ENCODE measurements at regions not wholly inside any gene's neighbourhood (a gene's known extent, or its start where the extent isn't known, plus 50 kb on each side); places are given as distances from the start of the nearest gene placed in this dataset.
"Not testable (repeated sequence)": the region's sequence is repeated elsewhere in the genome, so short reads cannot be mapped to it uniquely, and the experiment has no call there.

- DNase-seq (ENCODE audit: low spot score), result no peak
- H3K27me3 ChIP-seq, result no peaks in the 10 kb centered on the region
- H3K4me1 ChIP-seq, result no peaks in the 10 kb centered on the region
- no peak for TF ChIP-seq CTCF (IDR thresholded peaks at IDR 0.05)
- H3K36me3 ChIP-seq, result no peaks in the 10 kb centered on the region
- no peaks in the 10 kb centered on the region for H3K9me3 ChIP-seq
- H3K27ac ChIP-seq, result no peak overlapping the region
- H3K4me3 ChIP-seq, result no peak overlapping the region
Observed at GRCh38 chr13:105679838-105680237, 855.6 kb downstream of the EFNB2 start.

DNA sequence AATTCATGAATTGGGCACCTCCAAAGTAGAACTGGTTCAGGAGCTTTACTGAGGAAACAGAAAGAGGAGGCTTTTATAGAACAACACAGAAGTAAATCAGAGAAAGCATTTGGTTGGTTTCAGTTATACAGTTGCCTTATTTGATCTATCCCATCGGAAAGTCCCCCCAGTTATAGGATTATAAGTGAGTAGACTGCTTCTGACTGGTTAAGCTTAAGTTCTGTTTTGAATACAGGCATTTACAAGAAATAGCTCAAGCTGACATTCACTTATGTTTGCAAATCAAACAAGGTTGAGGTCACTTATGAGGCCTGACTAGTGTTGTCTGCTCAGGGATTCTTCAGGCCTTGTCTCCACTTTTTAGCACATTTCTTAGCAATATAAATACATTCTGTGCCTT is 857.4 kb downstream of the EFNB2 start:
- no peak for TF ChIP-seq CTCF (IDR thresholded peaks at IDR 0.05)
- H3K9me3 ChIP-seq, result no peaks in the 10 kb centered on the region
- no peaks in the 10 kb centered on the region for H3K36me3 ChIP-seq
- no peaks in the 10 kb centered on the region for H3K27me3 ChIP-seq
- DNase-seq (ENCODE audit: low spot score), result no peak
- no peak overlapping the region for H3K27ac ChIP-seq
- H3K4me1 ChIP-seq, result no peaks in the 10 kb centered on the region
- no peak overlapping the region for H3K4me3 ChIP-seq

DNA sequence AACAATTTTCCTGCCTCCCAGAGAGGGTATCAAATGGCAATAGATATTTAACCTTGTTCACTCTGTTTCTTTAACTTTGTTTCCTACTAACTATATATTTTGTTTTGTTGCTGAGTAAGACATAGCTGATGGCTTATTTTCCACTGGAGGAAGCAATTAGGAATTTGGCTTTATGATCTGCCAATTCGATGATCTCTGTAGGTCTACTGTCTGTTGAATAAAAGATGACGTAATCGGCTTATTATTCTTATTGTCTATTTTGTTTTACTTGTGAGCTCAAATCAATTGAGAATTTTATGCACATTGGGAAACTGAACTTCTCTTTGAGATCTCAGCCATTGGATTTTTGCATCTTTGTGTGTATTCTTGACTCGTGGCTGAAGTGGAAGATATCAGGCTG is 862.6 kb downstream of the EFNB2 start:
- Histone ChIP-seq H3K9me3 (no peaks in the 10 kb centered on the region), H3K4me3 (no peak overlapping the region), H3K27ac (no peak overlapping the region), H3K36me3 (no peaks in the 10 kb centered on the region), H3K4me1 (no peaks in the 10 kb centered on the region), H3K27me3 (no peaks in the 10 kb centered on the region)
- DNase-seq (ENCODE audit: low spot score), result no peak
- no peak for TF ChIP-seq CTCF (IDR thresholded peaks at IDR 0.05)

DNA sequence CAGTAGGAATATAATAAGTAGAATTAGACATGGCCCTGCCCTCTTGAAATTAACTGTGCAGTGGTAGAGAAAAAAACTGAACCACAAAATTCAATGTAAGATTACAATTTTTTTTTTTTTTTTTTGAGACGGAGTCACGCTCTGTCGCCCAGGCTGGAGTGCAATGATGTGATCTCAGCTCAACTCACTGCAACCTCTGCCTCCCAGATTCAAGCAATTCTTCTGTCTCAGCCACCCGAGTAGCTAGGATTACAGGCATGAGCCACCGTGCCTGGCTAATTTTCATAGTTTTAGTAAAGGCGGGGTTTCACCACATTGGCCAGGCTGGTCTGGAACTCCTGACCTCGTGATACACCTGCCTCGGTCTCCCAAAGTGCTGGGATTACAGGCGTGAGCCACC is 864.3 kb downstream of the EFNB2 start:
- not testable (repeated sequence) for H3K27ac ChIP-seq; H3K4me3 ChIP-seq; H3K4me1 ChIP-seq; H3K36me3 ChIP-seq; H3K9me3 ChIP-seq; H3K27me3 ChIP-seq; DNase-seq (ENCODE audit: low spot score)

- Histone ChIP-seq H3K4me1 (no peaks in the 10 kb centered on the region), H3K27me3 (no peaks in the 10 kb centered on the region), H3K9me3 (no peaks in the 10 kb centered on the region), H3K36me3 (no peaks in the 10 kb centered on the region), H3K4me3 (no peak overlapping the region), H3K27ac (no peak overlapping the region)
- no peak for TF ChIP-seq CTCF (IDR thresholded peaks at IDR 0.05)
- no peak for DNase-seq (ENCODE audit: low spot score)
Observed at GRCh38 chr13:105670179-105670990, 865.1 kb downstream of the EFNB2 start.

GRCh38 chr13:105665284-105665683 is 870.2 kb downstream of the EFNB2 start:
- TF ChIP-seq CTCF (IDR thresholded peaks at IDR 0.05), result no peak
- no peak for DNase-seq (ENCODE audit: low spot score)
- no peak overlapping the region for H3K4me3 ChIP-seq
- H3K36me3 ChIP-seq, result no peaks in the 10 kb centered on the region
- H3K27ac ChIP-seq, result no peak overlapping the region
- H3K9me3 ChIP-seq, result no peaks in the 10 kb centered on the region
- no peaks in the 10 kb centered on the region for H3K27me3 ChIP-seq
- no peaks in the 10 kb centered on the region for H3K4me1 ChIP-seq

All from right atrium auricular region (tissue), 2 donors.